GM18520 (cell line): ENCODE measurements at regions not wholly inside any gene's neighbourhood (a gene's known extent, or its start where the extent isn't known, plus 50 kb on each side); places are given as distances from the start of the nearest gene placed in this dataset.

Experiments
- ATAC-seq: cut with Tn5 transposase; IDR thresholded peaks from one replicate; pipeline ENCODE4 v1.9.1; 2021; ENCODE audit not compliant: unreplicated experiment

GRCh38 chr1:221150996-221151395, 271.8 kb downstream of the HLX start:
- no peak for ATAC-seq

- no peak for ATAC-seq
Measured at GRCh38 chr1:221154932-221155331, 275.7 kb downstream of the HLX start.

- ATAC-seq: peak; percentile 98
Measured at GRCh38 chr1:221157026-221157761, 278.0 kb downstream of the HLX start.

GRCh38 chr1:221159608-221160007, 280.4 kb downstream of the HLX start:
- ATAC-seq: no peak

GRCh38 chr1:221161571-221162041, 282.4 kb downstream of the HLX start:
- ATAC-seq: no peak

- no peak for ATAC-seq
Measured at GRCh38 chr1:221162352-221162751, 283.1 kb downstream of the HLX start.

- ATAC-seq: no peak
Measured at GRCh38 chr1:221162939-221163338, 283.7 kb downstream of the HLX start.

- ATAC-seq: no peak
Measured at GRCh38 chr1:221164029-221164428, 284.8 kb downstream of the HLX start.

GRCh38 chr1:221164951-221165838, 286.0 kb downstream of the HLX start:
- ATAC-seq: no peak

- no peak for ATAC-seq
Measured at GRCh38 chr1:221165839-221166500, 286.7 kb downstream of the HLX start.

- ATAC-seq: no peak
Measured at GRCh38 chr1:221166559-221167318, 287.5 kb downstream of the HLX start.

- ATAC-seq: no peak
Measured at GRCh38 chr1:221169447-221169889, 290.2 kb downstream of the HLX start.

GRCh38 chr1:221170171-221170570, 290.9 kb downstream of the HLX start:
- no peak for ATAC-seq

GRCh38 chr1:221171768-221172167, 292.5 kb downstream of the HLX start:
- ATAC-seq: no peak

GRCh38 chr1:221172841-221173240, 293.6 kb downstream of the HLX start:
- ATAC-seq: no peak

- ATAC-seq: no peak
Measured at GRCh38 chr1:221174330-221174993, 295.2 kb downstream of the HLX start.

- no peak for ATAC-seq
Measured at GRCh38 chr1:221175249-221175648, 296.0 kb downstream of the HLX start.

- ATAC-seq: no peak
Measured at GRCh38 chr1:221180704-221181368, 301.6 kb downstream of the HLX start.

GRCh38 chr1:221182791-221183533, 303.7 kb downstream of the HLX start:
- ATAC-seq: no peak
